Activated B cell treated with CpG ODN at 0.5 μM for 24 hours (primary cell): ENCODE measurements at regions not wholly inside any gene's neighbourhood (a gene's known extent, or its start where the extent isn't known, plus 50 kb on each side); places are given as distances from the start of the nearest gene placed in this dataset.
"Not testable (repeated sequence)": the region's sequence is repeated elsewhere in the genome, so short reads cannot be mapped to it uniquely, and the experiment has no call there.

Experiments
- ATAC-seq: fragments of 200-7000 bp; cut with Tn5 transposase; one replicate; pipeline ENCODE4 v1.10.0; 2021; ENCODE audit warnings: low read depth, mild to moderate bottlenecking, moderate library complexity
- CTCF ChIA-PET: fragments of 350-600 bp; sonication (Branson Sonifier 250); formaldehyde crosslinking; loops from one replicate; lab custom pipeline; 2021; ENCODE audit warnings: antibody characterized with exemption; lab: Charles Lee
- POLR2A ChIA-PET: fragments of 350-600 bp; sonication (Branson Sonifier 250); formaldehyde crosslinking; loops from one replicate; lab custom pipeline; 2021; ENCODE audit warnings: antibody characterized with exemption; lab: Charles Lee
- DNase-seq: peaks from one replicate; pipeline ENCODE4 v3.0.0; 2022
- H3K27ac Mint-ChIP-seq: one replicate; pipeline ENCODE4 v1.8.0; 2020; ENCODE audit warnings: mixed read lengths
- H3K27me3 Mint-ChIP-seq: one replicate; pipeline ENCODE4 v1.8.0; 2021; ENCODE audit warnings: mixed read lengths
- H3K36me3 Mint-ChIP-seq: one replicate; pipeline ENCODE4 v1.8.0; 2021; ENCODE audit warnings: low read depth, mixed read lengths
- H3K4me1 Mint-ChIP-seq: one replicate; pipeline ENCODE4 v1.8.0; 2021; ENCODE audit warnings: mixed read lengths
- H3K4me3 Mint-ChIP-seq: one replicate; pipeline ENCODE4 v1.8.0; 2020; ENCODE audit warnings: mild to moderate bottlenecking, mixed read lengths
- H3K9me3 Mint-ChIP-seq: one replicate; pipeline ENCODE4 v1.8.0; 2020; ENCODE audit warnings: mixed read lengths
- intact Hi-C: fragments of 100-400 bp; cut with micrococcal nuclease; formaldehyde crosslinking; loops from one replicate; pipeline ENCODE4 v1.15.1; 2024
- TF ChIP-seq, protein P1 (sequence below): fragments of 200-600 bp; IDR thresholded peaks from one replicate; pipeline ENCODE4 v1.8.0; 2022; ENCODE audit warnings: antibody characterized with exemption, mild to moderate bottlenecking

DNA sequence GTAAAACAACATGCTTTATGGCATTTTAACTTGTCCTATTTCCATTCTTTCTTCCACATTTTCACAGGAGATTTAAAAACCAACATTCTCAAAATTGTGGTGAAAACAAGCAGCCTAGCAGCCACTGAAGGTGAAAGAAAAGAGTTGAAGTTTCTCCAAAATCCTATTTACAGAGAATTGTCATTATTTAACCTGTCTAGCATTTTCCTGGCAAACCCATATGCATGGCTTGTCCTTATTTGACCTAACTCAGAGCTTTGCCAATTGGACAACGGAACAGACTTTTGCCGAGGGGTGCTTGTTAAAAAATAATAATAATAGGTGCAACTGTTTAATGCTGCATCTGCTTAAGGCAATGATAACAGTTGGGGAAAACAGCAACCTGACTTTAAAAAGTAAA is 80.4 kb upstream of the PCSK5 start:
- H3K4me1 Mint-ChIP-seq, result no peaks in the 10 kb centered on the region
- H3K27ac Mint-ChIP-seq, result no peak overlapping the region
- DNase-seq (no peak), ATAC-seq (no peak)
- TF ChIP-seq, protein P1, sequence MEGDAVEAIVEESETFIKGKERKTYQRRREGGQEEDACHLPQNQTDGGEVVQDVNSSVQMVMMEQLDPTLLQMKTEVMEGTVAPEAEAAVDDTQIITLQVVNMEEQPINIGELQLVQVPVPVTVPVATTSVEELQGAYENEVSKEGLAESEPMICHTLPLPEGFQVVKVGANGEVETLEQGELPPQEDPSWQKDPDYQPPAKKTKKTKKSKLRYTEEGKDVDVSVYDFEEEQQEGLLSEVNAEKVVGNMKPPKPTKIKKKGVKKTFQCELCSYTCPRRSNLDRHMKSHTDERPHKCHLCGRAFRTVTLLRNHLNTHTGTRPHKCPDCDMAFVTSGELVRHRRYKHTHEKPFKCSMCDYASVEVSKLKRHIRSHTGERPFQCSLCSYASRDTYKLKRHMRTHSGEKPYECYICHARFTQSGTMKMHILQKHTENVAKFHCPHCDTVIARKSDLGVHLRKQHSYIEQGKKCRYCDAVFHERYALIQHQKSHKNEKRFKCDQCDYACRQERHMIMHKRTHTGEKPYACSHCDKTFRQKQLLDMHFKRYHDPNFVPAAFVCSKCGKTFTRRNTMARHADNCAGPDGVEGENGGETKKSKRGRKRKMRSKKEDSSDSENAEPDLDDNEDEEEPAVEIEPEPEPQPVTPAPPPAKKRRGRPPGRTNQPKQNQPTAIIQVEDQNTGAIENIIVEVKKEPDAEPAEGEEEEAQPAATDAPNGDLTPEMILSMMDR, result no peak
- intact Hi-C loops, result no loop called here
- H3K4me3 Mint-ChIP-seq, result no peak overlapping the region
- no peaks in the 10 kb centered on the region for H3K27me3 Mint-ChIP-seq
- H3K36me3 Mint-ChIP-seq, result no peaks in the 10 kb centered on the region
- CTCF ChIA-PET, result no interaction called here
- H3K9me3 Mint-ChIP-seq, result peaks cover 16% of the 10 kb centered on the region
- POLR2A ChIA-PET, result no interaction called here

DNA sequence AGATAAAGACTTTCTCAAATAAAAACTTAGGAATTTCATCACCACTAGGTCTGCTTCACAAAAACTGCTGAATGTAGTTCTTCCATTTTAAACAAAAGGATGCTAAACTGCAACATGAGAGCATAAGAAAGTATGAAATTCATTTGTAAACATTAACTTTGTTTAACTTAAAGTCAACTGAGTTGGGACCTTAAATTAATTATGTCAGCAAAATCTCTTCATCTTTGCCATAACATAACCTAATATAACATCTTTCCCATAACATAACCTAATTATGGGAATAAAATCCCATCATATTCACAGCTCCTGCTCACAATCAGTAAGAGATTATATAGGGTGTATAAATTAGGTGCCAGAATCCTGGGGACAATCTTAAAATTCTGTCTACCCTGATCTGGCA is 78.8 kb upstream of the PCSK5 start:
- Mint-ChIP-seq H3K4me1 (no peaks in the 10 kb centered on the region), H3K36me3 (no peaks in the 10 kb centered on the region), H3K9me3 (peaks cover 18% of the 10 kb centered on the region), H3K27me3 (no peaks in the 10 kb centered on the region), H3K4me3 (no peak overlapping the region), H3K27ac (no peak overlapping the region)
- TF ChIP-seq, protein P1, result no peak
- intact Hi-C loops, result no loop called here
- ATAC-seq (no peak), DNase-seq (no peak)
- CTCF ChIA-PET, result no interaction called here
- POLR2A ChIA-PET, result no interaction called here

DNA sequence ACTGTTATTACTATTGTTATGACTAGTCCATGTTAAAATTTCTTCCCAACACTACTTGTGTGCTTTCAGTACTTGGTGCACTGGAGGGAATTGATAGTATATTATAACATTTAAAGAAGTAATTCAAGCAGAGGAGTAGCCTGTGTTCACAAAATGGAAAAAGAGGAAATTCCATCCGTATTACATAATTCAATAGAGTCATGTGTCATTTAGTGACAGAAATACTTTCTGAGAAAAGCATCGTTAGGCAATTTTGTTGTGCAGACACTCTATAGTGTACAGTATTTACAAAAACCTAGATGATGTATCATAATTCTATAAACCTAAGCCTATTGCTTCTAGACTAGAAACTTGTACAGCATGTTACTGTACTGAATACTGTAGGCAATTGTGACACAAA is 78.3 kb upstream of the PCSK5 start:
- CTCF ChIA-PET, result no interaction called here
- Mint-ChIP-seq H3K9me3 (peaks cover 22% of the 10 kb centered on the region), H3K4me3 (no peak overlapping the region), H3K27me3 (no peaks in the 10 kb centered on the region), H3K36me3 (no peaks in the 10 kb centered on the region), H3K27ac (no peak overlapping the region), H3K4me1 (no peaks in the 10 kb centered on the region)
- TF ChIP-seq, protein P1, result no peak
- intact Hi-C loops, result no loop called here
- no peak for DNase-seq
- POLR2A ChIA-PET, result no interaction called here
- no peak for ATAC-seq

DNA sequence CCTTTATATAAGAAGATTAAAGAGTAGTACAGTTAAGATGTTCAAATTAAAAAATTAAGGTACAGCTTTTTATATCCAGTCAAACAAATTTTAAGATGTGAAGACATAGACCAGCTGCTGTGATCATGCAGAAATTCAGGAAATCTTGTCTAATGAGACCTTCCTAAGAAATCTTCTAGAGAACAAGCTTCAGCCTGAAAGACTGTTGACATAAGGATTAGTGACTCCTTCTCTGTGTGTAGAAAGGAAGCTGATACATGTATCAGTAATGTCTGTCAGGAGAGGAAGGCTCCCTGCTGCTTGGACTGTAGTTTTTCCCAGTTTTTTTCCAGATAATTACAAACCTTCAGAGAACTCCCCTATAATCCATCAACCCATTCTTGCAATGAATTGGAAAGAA is 75.8 kb upstream of the PCSK5 start:
- ChIA-PET POLR2A (no interaction called here), CTCF (no interaction called here)
- Mint-ChIP-seq H3K9me3 (peaks cover 28% of the 10 kb centered on the region), H3K27me3 (no peaks in the 10 kb centered on the region), H3K27ac (no peak overlapping the region), H3K36me3 (no peaks in the 10 kb centered on the region), H3K4me3 (no peak overlapping the region), H3K4me1 (no peaks in the 10 kb centered on the region)
- TF ChIP-seq, protein P1, result no peak
- no peak for DNase-seq
- intact Hi-C loops, result no loop called here
- no peak for ATAC-seq

DNA sequence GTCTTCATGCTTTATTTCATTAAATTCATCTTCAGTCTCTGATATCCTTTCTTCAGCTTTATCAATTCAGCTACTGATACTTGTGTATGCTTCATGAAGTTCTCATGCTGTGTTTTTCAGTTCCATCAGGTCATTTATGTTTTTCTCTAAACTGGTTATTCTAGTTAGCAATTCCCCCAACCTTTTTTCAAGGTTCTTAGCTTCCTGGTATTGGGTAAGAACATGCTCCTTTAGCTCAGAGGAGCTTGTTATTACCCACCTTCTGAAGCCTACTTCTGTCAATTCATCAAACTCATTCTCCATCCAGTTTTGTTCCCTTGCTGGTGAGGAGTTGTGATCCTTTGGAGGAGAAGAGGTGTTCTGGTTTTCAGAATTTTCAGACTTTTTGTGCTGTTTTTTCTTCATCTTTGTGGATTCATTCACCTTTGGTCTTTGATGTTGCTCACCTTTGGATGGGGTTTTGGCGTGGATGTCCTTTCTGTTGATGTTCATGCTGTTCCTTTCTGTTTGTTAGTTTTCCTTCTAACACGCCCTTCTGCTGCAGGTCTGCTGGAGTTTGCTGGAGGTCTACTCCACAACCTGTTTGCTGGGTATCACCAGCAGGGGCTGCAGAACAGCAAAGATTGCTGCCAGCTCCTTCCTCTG is 69.9 kb upstream of the PCSK5 start:
- H3K9me3 Mint-ChIP-seq, result peaks cover 11% of the 10 kb centered on the region
- CTCF ChIA-PET, ATAC-seq, H3K27ac Mint-ChIP-seq, H3K27me3 Mint-ChIP-seq, POLR2A ChIA-PET, H3K4me1 Mint-ChIP-seq, DNase-seq, H3K4me3 Mint-ChIP-seq, H3K36me3 Mint-ChIP-seq, intact Hi-C loops: not testable (repeated sequence)

DNA sequence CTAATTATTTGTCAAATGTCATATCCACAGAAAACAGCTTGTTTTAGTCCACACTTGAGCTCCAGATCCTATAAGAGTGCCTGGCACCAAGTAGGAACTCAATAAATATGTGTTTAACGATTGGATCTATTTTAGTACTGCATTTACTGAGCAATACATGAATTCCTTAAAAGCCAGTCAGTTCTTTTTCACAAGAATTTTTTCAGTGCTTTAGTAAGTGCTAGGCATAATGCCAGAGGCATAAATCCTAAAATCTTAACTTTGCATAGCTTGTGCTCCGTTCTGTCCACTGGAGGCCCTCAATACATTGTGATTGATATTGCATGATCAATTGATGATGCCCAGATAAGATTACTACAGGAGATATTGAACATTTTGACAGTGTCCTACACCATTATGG is 67.3 kb upstream of the PCSK5 start:
- Mint-ChIP-seq H3K36me3 (no peaks in the 10 kb centered on the region), H3K4me3 (no peak overlapping the region), H3K27me3 (no peaks in the 10 kb centered on the region), H3K9me3 (peaks cover 5% of the 10 kb centered on the region), H3K4me1 (no peaks in the 10 kb centered on the region), H3K27ac (no peak overlapping the region)
- ATAC-seq (no peak), DNase-seq (no peak)
- ChIA-PET POLR2A (no interaction called here), CTCF (no interaction called here)
- intact Hi-C loops, result no loop called here
- TF ChIP-seq, protein P1, result no peak
